Immature natural killer cell (primary cell): ENCODE measurements at regions not wholly inside any gene's neighbourhood (a gene's known extent, or its start where the extent isn't known, plus 50 kb on each side); places are given as distances from the start of the nearest gene placed in this dataset.

Source experiments
- DNase-seq, 3 donors: peaks; one replicate each; pipeline ENCODE4 v3.0.0; 2022; ENCODE audit warnings: mixed read lengths in 1 of 3
- H3K27ac Mint-ChIP-seq, 6 donors: one replicate each; pipeline ENCODE4 v1.8.0; 2020; ENCODE audit warnings: mixed read lengths in 6 of 6, mild to moderate bottlenecking in 5 of 6, inconsistent platforms in 4 of 6, moderate library complexity in 3 of 6
- H3K27me3 Mint-ChIP-seq, 3 donors: one replicate each; pipeline ENCODE4 v1.8.0; 2020 to 2021; ENCODE audit warnings: low read depth in 3 of 3, mild to moderate bottlenecking in 3 of 3, mixed read lengths in 3 of 3, moderate library complexity in 3 of 3, inconsistent platforms in 1 of 3
- H3K36me3 Mint-ChIP-seq, 3 donors: one replicate each; pipeline ENCODE4 v1.8.0; 2020; ENCODE audit warnings: mixed read lengths in 3 of 3, inconsistent platforms in 2 of 3, mild to moderate bottlenecking in 2 of 3
- H3K4me1 Mint-ChIP-seq, 2 donors: one replicate each; pipeline ENCODE4 v1.8.0; 2020; ENCODE audit warnings: inconsistent platforms in 2 of 2, mild to moderate bottlenecking in 2 of 2, mixed read lengths in 2 of 2, moderate library complexity in 1 of 2
- H3K4me3 Mint-ChIP-seq, 5 donors: one replicate each; pipeline ENCODE4 v1.8.0; 2020; ENCODE audit warnings: mild to moderate bottlenecking in 5 of 5, mixed read lengths in 5 of 5, inconsistent platforms in 3 of 5, moderate library complexity in 3 of 5
- H3K9me3 Mint-ChIP-seq, 6 donors: one replicate each; pipeline ENCODE4 v1.8.0; 2020; ENCODE audit warnings: mild to moderate bottlenecking in 6 of 6, mixed read lengths in 6 of 6, inconsistent platforms in 4 of 6, moderate library complexity in 3 of 6

DNA sequence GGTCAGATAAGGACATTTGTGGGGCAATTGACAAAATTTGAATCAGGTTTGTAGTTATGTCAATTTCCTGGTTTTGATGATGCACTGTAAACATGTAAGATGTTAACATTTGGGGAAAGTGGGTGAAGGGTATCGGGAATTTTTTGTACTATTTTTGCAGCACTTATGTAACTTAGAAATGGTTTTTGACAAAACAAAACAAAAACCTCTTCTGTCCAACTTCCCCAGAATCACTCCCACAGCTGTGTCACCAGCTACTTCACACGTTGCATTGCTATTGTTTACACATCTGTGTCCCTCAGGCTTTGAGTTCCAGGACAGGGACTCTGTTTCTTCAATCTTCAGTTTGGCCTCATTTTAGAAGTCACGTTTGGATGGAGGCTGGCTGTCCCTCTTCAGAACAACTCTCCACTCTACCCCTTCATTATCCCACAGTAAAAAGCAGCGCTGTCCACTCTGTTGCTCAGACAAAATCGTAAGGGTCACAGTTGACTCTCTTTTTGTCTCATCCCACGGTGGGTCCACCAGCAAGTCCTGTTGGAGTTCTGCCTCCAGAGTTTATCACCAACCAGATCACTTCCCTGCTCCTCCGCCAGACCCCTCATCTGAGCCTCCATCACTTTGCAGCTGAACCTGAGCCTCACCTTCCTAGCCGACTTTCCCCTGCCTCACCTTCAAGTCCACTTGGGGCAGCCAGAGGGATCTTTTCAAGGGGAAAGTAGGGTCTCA lies 63.2 kb downstream of the NENF start:
- Mint-ChIP-seq H3K9me3 (no peaks in the 10 kb centered on the region), H3K27me3 (peaks cover 0 to 2% (median 2%) of the 10 kb centered on the region in 3 donors), H3K27ac (no peak overlapping the region), H3K36me3 (no peaks in the 10 kb centered on the region), H3K4me3 (no peak overlapping the region), H3K4me1 (no peaks in the 10 kb centered on the region)
- DNase-seq = no peak

DNA sequence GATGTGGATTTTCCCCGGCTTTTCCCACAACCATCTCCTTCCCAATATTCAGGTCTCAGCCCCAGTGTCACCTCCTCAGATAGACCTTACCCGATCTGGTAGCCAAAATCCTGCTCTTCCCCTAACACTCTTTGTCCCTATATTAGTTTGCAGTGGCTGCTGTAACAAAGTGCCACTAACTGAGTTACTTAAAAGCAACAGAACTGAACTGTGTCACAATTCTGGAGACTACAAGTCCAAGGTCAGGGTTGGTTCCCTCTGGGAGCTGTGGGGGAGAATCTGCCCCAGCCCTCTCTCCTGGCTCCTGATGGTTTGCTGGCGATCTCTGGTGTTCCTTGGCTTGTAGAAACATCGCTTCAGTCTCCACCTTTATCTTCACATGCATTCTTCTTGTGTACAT lies 64.0 kb downstream of the NENF start:
- Mint-ChIP-seq H3K9me3 (no peaks in the 10 kb centered on the region), H3K36me3 (no peaks in the 10 kb centered on the region), H3K4me1 (no peaks in the 10 kb centered on the region), H3K27me3 (peaks cover 0 to 2% (median 2%) of the 10 kb centered on the region in 3 donors), H3K4me3 (no peak overlapping the region), H3K27ac (no peak overlapping the region)
- DNase-seq = no peak

DNA sequence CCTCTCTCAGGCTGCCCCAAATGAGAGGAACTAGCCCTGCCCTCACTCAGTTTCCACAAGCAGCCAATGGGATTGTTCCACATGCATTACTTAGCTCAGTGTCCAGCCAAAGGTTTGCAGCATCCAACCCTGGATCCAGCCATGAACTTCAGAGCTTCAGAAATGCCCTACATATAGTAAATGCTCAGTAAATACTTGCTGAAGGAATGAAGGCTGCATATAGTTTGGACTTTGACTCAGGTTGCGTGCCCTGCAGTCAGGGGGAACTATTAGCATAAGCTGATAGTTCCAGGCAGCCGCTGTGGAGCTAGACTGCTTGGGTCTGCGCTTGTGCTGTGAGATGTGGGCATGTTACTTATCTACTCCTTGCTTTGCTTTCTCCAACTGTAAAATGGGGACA lies 64.8 kb downstream of the NENF start:
- Mint-ChIP-seq H3K4me3 (no peak overlapping the region), H3K27ac (no peak overlapping the region), H3K36me3 (no peaks in the 10 kb centered on the region)

DNA sequence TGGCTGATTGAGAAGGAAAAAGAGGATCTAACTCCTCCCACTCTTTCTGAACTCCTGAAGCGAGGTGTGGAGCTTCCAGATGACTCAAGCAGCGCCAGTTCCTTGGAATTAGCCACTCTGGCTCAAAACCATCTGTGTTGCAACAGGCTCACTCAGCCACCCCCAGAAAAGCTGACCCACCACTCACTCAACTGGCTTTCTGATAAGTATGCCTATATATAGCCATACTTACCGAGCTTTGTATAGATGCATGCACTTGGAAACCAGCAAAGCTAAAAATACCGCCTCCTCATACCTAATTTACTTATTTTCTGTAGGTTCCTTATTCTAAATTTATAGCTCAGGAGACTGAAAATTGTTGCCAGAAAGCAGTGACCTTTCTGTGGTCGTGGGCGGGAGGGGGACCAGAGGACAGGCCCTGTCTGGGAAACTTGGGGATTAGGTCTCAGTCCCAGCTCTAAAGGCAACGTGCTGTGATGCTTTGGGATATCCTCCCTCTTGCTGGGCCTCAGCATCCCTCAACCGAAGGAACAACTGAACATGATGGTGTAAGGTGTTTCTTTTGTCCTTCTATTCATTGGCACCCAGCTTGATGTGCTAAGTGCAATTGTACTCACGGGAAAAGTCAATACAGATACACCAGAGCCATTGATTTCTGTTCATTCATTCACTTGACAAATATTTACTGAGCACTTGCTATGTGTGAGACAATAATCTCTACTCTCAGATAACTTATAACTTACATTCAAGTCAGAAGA lies 65.7 kb downstream of the NENF start:
- Mint-ChIP-seq H3K4me1 (no peaks in the 10 kb centered on the region), H3K27ac (peak overlapping the region in 1 of 6 donors; percentile 18), H3K27me3 (peaks cover 2 to 3% (median 2%) of the 10 kb centered on the region in 3 donors), H3K36me3 (no peaks in the 10 kb centered on the region), H3K9me3 (no peaks in the 10 kb centered on the region), H3K4me3 (no peak overlapping the region)
- no peak for DNase-seq

More for the DNA sequence above, 64.8 kb downstream of the NENF start:
- H3K27me3 Mint-ChIP-seq = peaks cover 2 to 3% (median 2%) of the 10 kb centered on the region in 3 donors
- H3K9me3 Mint-ChIP-seq = no peaks in the 10 kb centered on the region
- no peaks in the 10 kb centered on the region for H3K4me1 Mint-ChIP-seq
- no peak for DNase-seq

DNA sequence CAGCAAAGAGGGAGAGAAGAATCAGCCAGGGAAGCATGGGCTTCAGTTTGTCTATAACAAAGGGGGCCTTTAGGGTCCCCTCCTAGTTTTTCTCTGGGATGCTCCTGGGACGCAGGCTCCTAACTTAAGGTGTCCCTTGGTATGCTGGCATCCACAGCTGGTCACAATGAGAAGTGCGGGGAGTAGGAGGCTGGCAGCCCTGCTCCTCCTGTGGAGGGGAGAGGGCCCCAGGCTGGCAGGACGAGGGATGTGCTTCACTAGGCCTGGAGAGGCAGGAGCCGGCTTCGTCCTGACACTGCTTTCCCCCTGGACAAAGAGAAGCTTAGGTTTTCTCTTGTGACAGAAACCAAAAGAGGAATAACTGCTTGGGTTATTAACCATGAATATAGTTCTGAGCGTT lies 67.6 kb downstream of the NENF start:
- Mint-ChIP-seq H3K36me3 (no peaks in the 10 kb centered on the region), H3K4me1 (no peaks in the 10 kb centered on the region), H3K27me3 (peaks cover 2 to 3% (median 2%) of the 10 kb centered on the region in 3 donors), H3K9me3 (no peaks in the 10 kb centered on the region), H3K4me3 (no peak overlapping the region), H3K27ac (no peak overlapping the region)
- no peak for DNase-seq

DNA sequence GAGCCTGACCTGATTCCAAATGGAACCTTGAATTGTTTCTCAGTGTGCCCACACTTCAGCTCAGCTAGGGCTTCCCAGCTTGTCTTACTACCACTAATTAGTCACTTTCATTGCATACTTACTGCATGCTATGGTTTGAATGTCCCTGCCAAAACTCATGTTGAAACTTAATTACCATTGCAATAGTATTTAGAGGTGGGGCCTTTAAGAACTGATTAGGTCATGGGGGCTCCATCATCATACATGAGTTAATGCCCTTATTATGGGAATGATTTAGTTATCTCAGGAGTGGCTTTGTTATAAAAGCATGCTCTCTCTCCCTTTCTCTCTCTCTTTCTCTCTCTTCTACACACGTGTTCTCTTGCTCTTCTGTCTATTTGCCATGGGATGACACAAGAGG lies 68.3 kb downstream of the NENF start:
- Mint-ChIP-seq H3K9me3 (no peaks in the 10 kb centered on the region), H3K4me1 (no peaks in the 10 kb centered on the region), H3K27me3 (peaks cover 2 to 3% (median 2%) of the 10 kb centered on the region in 3 donors), H3K27ac (no peak overlapping the region), H3K36me3 (no peaks in the 10 kb centered on the region), H3K4me3 (no peak overlapping the region)
- DNase-seq = no peak

DNA sequence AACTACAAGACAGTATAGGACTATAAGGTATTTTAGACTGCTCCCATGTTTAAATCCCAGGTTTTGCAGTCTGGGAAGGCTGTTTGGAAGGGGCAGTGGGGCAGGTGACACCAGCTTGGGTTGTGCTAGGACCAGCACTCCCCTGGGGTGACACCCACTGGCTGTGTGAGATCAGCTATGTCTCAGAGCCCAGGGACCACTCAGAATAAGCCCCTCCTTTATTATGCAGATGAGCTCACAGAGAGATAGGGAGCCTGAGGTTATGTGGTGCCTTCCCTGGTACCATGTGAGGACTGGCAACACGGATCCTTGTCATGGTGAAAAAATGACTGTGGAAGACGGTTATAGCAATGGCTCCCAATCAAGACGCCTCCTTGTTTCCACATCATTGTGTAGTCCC lies 71.0 kb downstream of the NENF start:
- no peak overlapping the region for H3K4me3 Mint-ChIP-seq
- no peak for DNase-seq
- no peaks in the 10 kb centered on the region for H3K9me3 Mint-ChIP-seq
- H3K27ac Mint-ChIP-seq = no peak overlapping the region
- H3K27me3 Mint-ChIP-seq = peaks cover 0 to 4% (median 2%) of the 10 kb centered on the region in 3 donors
- no peaks in the 10 kb centered on the region for H3K4me1 Mint-ChIP-seq
- no peaks in the 10 kb centered on the region for H3K36me3 Mint-ChIP-seq

DNA sequence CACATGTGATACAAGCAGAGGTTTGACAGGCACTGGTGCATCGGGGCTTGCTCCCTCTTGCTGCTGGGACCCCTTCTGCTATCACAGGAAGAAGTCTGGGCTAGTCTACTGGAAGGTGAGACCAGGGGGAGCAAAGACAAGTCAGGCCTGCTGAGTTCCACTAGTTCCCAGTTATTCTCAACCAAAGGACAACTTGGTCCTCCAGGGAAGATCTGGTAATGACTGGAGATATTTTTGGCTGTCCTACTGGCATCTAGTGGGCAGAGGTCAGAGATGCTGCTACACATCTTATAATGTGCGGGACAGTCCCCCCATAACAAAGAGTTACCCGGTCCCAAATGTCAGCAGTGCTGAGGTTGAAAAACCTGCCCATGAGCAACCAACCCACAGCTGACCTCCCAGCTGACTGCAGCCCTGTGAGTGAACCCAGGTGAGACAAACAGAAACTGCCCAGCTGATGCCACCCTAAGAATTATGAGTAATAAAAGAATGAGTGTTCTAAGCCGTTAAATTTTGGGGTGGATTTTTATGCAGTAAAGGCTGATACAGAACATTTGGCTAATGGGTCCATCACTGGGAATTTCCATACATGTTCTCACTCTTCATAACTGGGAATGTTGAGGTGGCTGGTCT lies 71.6 kb downstream of the NENF start:
- Mint-ChIP-seq H3K4me3 (no peak overlapping the region), H3K27ac (no peak overlapping the region), H3K27me3 (peaks cover 0 to 7% (median 2%) of the 10 kb centered on the region in 3 donors), H3K4me1 (no peaks in the 10 kb centered on the region), H3K36me3 (no peaks in the 10 kb centered on the region), H3K9me3 (no peaks in the 10 kb centered on the region)
- no peak for DNase-seq

DNA sequence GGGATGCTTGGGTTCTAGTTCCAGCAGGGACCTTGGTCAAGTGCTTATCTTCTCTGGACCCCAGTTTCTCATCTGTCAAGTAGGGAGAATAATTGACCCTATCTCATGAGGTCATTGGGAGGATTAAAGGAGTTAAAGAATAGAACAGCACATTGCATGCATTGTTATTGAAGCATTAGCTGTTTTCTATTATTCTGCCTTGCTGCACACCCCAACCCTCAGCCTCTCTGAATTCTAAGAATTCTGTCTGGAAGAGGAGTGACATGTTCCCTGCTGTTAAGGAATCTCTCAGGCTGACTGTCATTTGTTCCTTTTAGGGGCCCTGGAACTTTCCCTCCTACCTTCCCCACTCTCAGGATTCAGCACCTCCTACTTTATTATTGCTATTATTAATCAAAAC lies 73.9 kb downstream of the NENF start:
- no peak overlapping the region for H3K27ac Mint-ChIP-seq
- H3K9me3 Mint-ChIP-seq = no peaks in the 10 kb centered on the region
- no peaks in the 10 kb centered on the region for H3K4me1 Mint-ChIP-seq
- no peak overlapping the region for H3K4me3 Mint-ChIP-seq
- H3K27me3 Mint-ChIP-seq = peaks cover 0 to 11% (median 2%) of the 10 kb centered on the region in 3 donors
- no peak for DNase-seq
- H3K36me3 Mint-ChIP-seq = peaks cover 0 to 6% (median 0%) of the 10 kb centered on the region in 3 donors

DNA sequence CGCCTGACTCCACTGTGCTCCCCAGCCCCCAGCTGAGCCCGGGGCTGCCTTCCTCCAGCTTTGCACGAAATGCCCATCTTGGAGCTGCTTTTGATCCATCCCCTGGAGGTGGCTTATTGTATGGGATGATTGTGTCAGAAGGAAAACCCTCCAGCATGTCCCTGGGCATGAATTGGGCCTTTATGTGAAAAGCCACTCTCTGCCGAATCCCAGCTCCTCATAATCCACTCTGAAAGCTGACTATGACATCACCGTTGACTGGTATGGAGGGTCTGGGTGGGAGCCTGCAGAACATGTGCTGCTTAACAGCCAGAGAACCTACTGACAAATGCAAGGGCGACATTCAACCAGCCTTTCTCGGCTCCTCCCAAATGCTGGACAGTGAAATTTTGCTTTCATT lies 74.6 kb downstream of the NENF start:
- Mint-ChIP-seq H3K9me3 (peaks cover 0 to 1% (median 0%) of the 10 kb centered on the region in 6 donors), H3K4me1 (no peaks in the 10 kb centered on the region), H3K36me3 (peaks cover 0 to 6% (median 0%) of the 10 kb centered on the region in 3 donors), H3K27me3 (peaks cover 0 to 12% (median 3%) of the 10 kb centered on the region in 3 donors), H3K27ac (no peak overlapping the region), H3K4me3 (no peak overlapping the region)
- DNase-seq = no peak

DNA sequence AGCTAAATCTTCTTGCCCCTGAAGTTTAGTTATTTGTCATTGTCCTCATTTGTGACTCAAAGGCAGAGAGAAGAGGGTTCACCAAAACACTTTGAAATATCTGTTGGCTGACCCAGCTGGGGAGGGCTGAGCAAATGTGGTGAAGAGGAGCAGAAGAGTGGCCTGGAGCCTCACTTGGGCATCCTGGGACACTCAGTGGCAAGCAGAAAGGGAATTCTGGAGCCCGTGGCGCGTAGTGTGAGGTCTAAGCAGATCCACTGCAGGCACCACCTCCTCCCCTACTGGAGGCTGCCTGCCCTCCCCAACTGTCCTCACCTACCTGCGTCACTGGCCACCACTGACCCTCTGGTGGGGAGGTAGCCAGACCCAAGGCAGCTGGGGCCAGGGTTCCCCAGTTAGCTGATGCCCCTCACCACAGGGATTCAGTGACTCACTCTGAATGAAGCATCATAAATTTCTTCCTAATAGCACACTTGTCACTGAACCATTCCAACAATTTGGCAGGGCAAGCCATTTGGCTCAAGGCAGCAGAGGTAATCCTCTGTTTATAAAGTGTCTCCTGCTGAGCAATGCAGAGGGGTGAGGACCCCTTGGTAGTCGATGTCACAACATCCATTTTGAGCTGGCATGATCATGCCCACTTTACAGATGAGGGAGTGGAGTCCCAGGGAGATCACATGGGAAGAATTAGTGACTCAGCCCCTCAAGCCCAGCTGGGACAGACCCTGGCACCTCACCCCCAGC lies 80.3 kb downstream of the NENF start:
- H3K36me3 Mint-ChIP-seq = peaks cover 0 to 6% (median 0%) of the 10 kb centered on the region in 3 donors
- H3K9me3 Mint-ChIP-seq = peaks cover 0 to 1% (median 0%) of the 10 kb centered on the region in 6 donors
- H3K27me3 Mint-ChIP-seq = peaks cover 11 to 33% (median 23%) of the 10 kb centered on the region in 3 donors
- H3K27ac Mint-ChIP-seq = peak overlapping the region in 2 of 6 donors; percentile 40 to 61
- DNase-seq = no peak
- H3K4me3 Mint-ChIP-seq = peak overlapping the region in 2 of 5 donors; percentile 21 to 46
- peaks cover 6 to 10% of the 10 kb centered on the region in 2 donors for H3K4me1 Mint-ChIP-seq

DNA sequence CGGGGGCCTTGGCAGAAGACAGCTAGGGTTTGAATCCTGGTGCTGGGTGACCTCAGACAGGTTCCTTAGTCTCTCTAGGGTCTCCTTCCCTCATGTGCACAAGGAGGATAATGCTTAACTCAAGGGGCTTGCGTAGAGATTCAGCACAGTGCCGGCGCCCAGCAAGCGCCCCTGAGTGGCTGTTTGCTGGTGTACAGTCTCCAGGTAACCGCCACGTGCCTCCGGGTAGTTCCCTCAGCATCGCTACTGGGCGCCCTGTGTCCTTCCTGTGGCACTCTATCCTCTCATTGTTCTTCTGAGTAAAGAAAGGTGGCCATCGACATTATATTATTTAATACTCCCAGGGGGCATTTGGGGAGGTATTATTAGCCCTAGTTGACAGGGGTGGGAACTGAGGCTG lies 80.9 kb downstream of the NENF start:
- H3K4me3 Mint-ChIP-seq = peak overlapping the region in 4 of 5 donors; percentile 50 to 65 (median 59)
- peaks cover 6 to 10% of the 10 kb centered on the region in 2 donors for H3K4me1 Mint-ChIP-seq
- peaks cover 11 to 34% (median 23%) of the 10 kb centered on the region in 3 donors for H3K27me3 Mint-ChIP-seq
- H3K36me3 Mint-ChIP-seq = peaks cover 0 to 6% (median 0%) of the 10 kb centered on the region in 3 donors
- no peak for DNase-seq
- H3K27ac Mint-ChIP-seq = no peak overlapping the region
- peaks cover 0 to 1% (median 0%) of the 10 kb centered on the region in 6 donors for H3K9me3 Mint-ChIP-seq

DNA sequence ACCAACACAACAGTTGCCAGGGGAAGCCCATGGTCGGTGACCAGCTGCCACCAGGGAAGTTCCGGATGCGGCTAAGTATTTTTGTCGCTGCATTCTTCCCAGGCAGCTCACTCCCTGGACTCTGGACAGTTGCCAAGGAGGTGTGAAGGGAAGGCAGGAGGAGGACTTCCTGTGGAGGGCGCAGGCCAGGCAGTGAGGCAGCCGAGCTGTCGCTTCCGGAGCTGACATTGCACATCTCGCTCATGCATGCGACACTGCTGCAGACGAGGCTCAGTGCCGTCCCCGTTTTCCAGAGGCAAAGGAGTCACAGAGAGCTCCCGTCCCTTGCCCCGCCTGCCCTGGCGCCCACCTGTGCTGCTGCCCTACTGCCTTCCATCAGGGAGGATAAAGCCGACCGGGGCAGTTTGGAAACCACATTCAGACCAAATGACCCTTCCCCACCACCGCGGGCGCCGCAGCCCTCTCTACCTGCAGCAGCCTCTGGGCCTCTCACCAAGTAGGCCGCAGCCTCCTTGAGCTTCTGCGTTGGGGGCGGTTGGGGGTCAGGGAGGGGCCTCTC lies 81.4 kb downstream of the NENF start:
- H3K36me3 Mint-ChIP-seq = peaks cover 0 to 6% (median 0%) of the 10 kb centered on the region in 3 donors
- H3K27ac Mint-ChIP-seq = peak overlapping the region in 1 of 6 donors; percentile 28
- peak; percentile 13 to 25 (median 19) for DNase-seq
- H3K27me3 Mint-ChIP-seq = peaks cover 11 to 39% (median 19%) of the 10 kb centered on the region in 3 donors
- H3K4me1 Mint-ChIP-seq = peaks cover 6 to 10% of the 10 kb centered on the region in 2 donors
- peak overlapping the region; percentile 50 to 65 (median 57) for H3K4me3 Mint-ChIP-seq
- peaks cover 0 to 1% (median 0%) of the 10 kb centered on the region in 6 donors for H3K9me3 Mint-ChIP-seq
